Esophagus squamous epithelium (tissue), 4 donors: ENCODE measurements at regions not wholly inside any gene's neighbourhood (a gene's known extent, or its start where the extent isn't known, plus 50 kb on each side); places are given as distances from the start of the nearest gene placed in this dataset.

Experiments
- POLR2A ChIP-seq, 4 donors: fragments of 450-650 bp; IDR thresholded peaks; one replicate each; pipeline ENCODE4 v1.6.1; 2017; ENCODE audit warnings: antibody characterized with exemption in 4 of 4, mild to moderate bottlenecking in 4 of 4, moderate library complexity in 3 of 4
- TF ChIP-seq, protein P1 (sequence below), 6 experiments: fragments of 450-650 bp in 4 of 6; fragments of 200-600 bp in 2 of 6; sonication (generic) in 2 of 6; IDR thresholded peaks; one replicate each; pipeline ENCODE4 v1.5.1; 2016 to 2019; ENCODE audit warnings: antibody characterized with exemption in 6 of 6, mild to moderate bottlenecking in 4 of 6, moderate library complexity in 4 of 6

DNA sequence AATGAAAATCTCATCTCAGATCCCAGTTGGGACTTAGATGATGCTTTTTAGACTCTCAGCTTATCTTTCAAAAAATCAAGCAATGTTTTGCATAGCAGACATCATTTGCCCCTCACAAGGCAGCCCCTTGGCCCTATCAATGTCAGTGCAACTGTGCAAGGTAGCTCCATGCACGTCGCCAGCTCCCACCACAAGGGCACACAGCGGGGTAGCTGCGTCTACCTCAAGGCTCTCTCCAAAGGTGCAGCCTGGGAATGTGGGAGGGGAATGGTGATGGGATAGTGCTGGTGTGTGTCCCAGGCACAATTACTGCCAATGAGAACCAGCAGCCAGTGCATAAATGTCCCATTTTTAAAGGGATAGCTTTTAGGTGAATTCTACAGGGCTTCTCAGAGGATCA lies 137.5 kb upstream of the SYNDIG1 start:
- TF ChIP-seq, protein P1, sequence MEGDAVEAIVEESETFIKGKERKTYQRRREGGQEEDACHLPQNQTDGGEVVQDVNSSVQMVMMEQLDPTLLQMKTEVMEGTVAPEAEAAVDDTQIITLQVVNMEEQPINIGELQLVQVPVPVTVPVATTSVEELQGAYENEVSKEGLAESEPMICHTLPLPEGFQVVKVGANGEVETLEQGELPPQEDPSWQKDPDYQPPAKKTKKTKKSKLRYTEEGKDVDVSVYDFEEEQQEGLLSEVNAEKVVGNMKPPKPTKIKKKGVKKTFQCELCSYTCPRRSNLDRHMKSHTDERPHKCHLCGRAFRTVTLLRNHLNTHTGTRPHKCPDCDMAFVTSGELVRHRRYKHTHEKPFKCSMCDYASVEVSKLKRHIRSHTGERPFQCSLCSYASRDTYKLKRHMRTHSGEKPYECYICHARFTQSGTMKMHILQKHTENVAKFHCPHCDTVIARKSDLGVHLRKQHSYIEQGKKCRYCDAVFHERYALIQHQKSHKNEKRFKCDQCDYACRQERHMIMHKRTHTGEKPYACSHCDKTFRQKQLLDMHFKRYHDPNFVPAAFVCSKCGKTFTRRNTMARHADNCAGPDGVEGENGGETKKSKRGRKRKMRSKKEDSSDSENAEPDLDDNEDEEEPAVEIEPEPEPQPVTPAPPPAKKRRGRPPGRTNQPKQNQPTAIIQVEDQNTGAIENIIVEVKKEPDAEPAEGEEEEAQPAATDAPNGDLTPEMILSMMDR (IDR thresholded peaks at IDR 0.05): no peak
- no peak for TF ChIP-seq POLR2A (IDR thresholded peaks at IDR 0.05)
